Rectal smooth muscle tissue (tissue), 1 donor: ENCODE measurements at regions not wholly inside any gene's neighbourhood (a gene's known extent, or its start where the extent isn't known, plus 50 kb on each side); places are given as distances from the start of the nearest gene placed in this dataset.
"Not testable (repeated sequence)": the region's sequence is repeated elsewhere in the genome, so short reads cannot be mapped to it uniquely, and the experiment has no call there.

ENCODE experiments used
- H3K27ac ChIP-seq: one replicate; pipeline ENCODE4 v1.7.0; 2013; ENCODE audit warnings: low read depth, low read length, inconsistent platforms
- H3K27me3 ChIP-seq: one replicate; pipeline ENCODE4 v1.7.0; 2013; ENCODE audit warnings: low read length; ENCODE audit not compliant: control insufficient read depth, insufficient read depth
- H3K36me3 ChIP-seq: one replicate; pipeline ENCODE4 v1.7.0; 2013; ENCODE audit warnings: low read length; ENCODE audit not compliant: control insufficient read depth, insufficient read depth
- H3K4me1 ChIP-seq: one replicate; pipeline ENCODE4 v1.7.0; 2013; ENCODE audit warnings: low read length; ENCODE audit not compliant: control insufficient read depth, insufficient read depth
- H3K4me3 ChIP-seq: one replicate; pipeline ENCODE4 v1.7.0; 2013; ENCODE audit warnings: low read length
- H3K9ac ChIP-seq: one replicate; pipeline ENCODE4 v1.7.0; 2013; ENCODE audit warnings: low read length

DNA sequence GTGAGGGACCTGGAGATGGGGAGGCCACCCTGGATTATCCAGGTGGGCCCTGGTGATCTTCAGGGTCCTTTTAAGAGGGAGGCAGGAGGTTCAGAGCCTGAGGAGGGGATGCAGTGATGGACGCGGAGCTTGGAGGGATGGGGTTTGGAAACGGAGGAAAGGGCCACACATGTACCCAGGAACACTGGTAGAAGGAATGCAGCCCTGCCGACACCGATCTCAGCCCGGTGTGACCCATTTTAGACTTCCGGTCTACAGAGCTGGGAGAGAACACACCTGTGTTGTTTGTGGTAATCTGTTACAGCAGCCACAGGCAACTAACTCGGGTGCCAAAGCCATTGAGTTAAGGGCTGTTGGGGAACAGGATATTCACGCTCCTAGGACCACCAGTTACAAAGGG is 345.2 kb downstream of the CNTNAP3B start:
- not testable (repeated sequence) for H3K4me3 ChIP-seq, H3K27ac ChIP-seq, H3K4me1 ChIP-seq, H3K27me3 ChIP-seq, H3K9ac ChIP-seq, H3K36me3 ChIP-seq

- H3K27me3 ChIP-seq, H3K9ac ChIP-seq, H3K4me3 ChIP-seq, H3K27ac ChIP-seq, H3K4me1 ChIP-seq, H3K36me3 ChIP-seq: not testable (repeated sequence)
These were observed 346.0 kb downstream of the CNTNAP3B start for GRCh38 chr9:41783070-41783810.

GRCh38 chr9:41781899-41782298 is 347.3 kb downstream of the CNTNAP3B start:
- not testable (repeated sequence) for H3K36me3 ChIP-seq, H3K4me3 ChIP-seq, H3K9ac ChIP-seq, H3K27ac ChIP-seq, H3K4me1 ChIP-seq, H3K27me3 ChIP-seq

GRCh38 chr9:41779897-41780406 is 349.3 kb downstream of the CNTNAP3B start:
- not testable (repeated sequence) for H3K4me3 ChIP-seq, H3K4me1 ChIP-seq, H3K36me3 ChIP-seq, H3K27ac ChIP-seq, H3K9ac ChIP-seq, H3K27me3 ChIP-seq

DNA sequence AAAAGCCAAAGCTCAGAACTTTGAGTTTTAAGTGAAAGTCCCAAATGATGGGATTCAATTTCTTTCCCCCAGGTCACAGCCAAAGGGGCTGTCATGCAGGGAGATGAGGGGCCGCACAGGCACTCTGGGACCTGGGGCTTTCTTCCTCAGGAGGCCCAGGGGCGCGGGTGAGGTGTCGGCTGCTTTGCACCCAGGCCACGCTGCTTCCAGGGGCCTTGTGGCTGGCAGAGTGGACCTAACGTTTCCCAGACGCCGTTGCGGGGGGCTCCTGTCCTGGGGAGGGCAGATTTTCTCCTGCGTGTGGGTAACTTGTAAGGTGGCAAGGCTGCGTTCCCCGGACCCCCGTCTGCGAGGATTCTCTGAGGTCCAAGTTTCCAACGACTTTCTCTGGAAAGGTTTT is 350.0 kb downstream of the CNTNAP3B start:
- H3K27ac ChIP-seq, H3K36me3 ChIP-seq, H3K27me3 ChIP-seq: not testable (repeated sequence)

DNA sequence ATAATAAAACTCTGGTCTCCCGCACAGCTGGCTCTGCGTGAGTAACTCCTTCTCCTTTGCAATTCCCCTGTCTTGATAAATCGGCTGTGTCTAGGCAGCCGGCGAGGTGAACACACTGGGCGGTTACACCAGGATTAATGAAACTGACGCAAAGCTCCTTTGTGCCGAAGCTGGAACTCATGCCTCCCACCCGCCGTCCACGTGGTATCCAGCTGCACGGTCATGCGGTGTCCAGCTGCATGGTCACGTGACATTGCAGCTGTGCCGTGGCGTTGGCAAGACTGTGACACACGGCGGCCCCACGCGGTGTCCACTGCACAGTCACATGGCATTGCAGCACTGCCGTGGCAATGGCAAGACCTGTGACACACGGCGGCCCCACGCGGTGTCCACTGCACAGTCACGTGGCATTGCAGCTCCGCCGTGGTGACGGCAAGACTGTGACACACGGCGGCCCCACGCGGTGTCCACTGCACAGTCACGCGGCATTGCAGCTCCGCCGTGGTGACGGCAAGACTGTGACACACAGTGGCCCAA is 350.6 kb downstream of the CNTNAP3B start:
- not testable (repeated sequence) for H3K27me3 ChIP-seq, H3K4me1 ChIP-seq, H3K27ac ChIP-seq, H3K36me3 ChIP-seq, H3K9ac ChIP-seq, H3K4me3 ChIP-seq

More for the DNA sequence above, 350.0 kb downstream of the CNTNAP3B start:
- H3K4me1 ChIP-seq, H3K4me3 ChIP-seq, H3K9ac ChIP-seq: not testable (repeated sequence)

DNA sequence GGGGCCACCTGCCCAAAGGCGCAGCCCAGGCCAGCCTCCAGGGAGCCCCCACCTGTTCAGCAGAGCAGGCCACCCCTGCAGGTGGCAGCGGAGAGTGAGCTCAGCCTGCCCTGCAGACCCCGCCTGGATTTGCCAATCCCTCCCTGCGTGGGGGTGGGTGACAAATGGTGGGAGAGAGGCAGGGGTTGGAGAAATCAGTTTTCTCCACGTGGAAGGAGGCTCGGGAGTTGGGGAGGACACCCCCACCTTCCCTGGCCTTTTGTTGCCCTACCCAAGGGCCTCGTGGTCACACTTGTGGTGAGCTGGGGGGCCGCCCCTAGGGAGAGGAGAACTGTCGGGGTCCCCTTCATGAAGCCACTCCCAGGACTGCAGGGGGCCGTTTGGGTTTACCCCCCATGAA is 351.7 kb downstream of the CNTNAP3B start:
- H3K36me3 ChIP-seq, H3K4me3 ChIP-seq, H3K27me3 ChIP-seq, H3K9ac ChIP-seq, H3K4me1 ChIP-seq, H3K27ac ChIP-seq: not testable (repeated sequence)

DNA sequence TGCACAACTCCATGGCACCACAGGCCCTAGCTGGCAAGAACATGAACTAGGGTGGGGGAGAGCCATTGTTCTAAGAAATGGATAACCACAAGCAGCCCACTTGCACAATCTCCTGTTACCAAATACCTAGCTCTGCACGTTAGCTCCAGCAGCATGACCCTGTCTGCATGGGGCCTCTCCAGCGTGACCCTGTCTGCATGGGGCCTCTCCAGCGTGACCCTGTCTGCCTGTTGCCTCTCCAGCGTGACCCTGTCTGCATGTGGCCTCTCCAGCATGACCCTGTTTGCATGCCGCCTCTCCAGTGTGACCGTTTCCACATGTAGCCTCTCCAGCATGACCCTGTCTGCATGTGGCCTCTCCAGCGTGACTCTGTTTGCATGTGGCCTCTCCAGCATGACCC is 356.7 kb downstream of the CNTNAP3B start:
- not testable (repeated sequence) for H3K4me1 ChIP-seq, H3K27me3 ChIP-seq, H3K36me3 ChIP-seq, H3K9ac ChIP-seq, H3K4me3 ChIP-seq, H3K27ac ChIP-seq

DNA sequence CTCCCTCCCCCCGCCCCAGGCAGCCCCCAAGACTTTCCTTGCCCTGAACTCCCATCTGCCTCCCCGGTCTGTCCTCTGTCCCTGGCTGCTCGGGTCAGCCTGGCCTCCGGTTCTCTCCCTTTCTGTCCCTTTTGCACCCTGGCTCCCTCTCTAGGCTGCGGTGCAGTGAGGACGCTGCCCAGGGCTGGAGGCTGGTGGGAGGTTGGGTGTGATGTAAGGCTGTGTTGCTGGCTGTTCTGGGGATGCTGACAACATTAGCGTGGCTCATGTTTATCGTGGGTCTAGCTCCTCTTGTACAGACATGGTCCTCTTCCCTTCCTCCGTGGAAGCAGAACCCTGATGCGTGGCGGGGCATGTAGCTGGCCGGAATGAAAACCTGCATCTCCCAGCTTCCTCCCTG is 357.5 kb downstream of the CNTNAP3B start:
- not testable (repeated sequence) for H3K27ac ChIP-seq, H3K4me3 ChIP-seq, H3K27me3 ChIP-seq, H3K36me3 ChIP-seq, H3K4me1 ChIP-seq, H3K9ac ChIP-seq

DNA sequence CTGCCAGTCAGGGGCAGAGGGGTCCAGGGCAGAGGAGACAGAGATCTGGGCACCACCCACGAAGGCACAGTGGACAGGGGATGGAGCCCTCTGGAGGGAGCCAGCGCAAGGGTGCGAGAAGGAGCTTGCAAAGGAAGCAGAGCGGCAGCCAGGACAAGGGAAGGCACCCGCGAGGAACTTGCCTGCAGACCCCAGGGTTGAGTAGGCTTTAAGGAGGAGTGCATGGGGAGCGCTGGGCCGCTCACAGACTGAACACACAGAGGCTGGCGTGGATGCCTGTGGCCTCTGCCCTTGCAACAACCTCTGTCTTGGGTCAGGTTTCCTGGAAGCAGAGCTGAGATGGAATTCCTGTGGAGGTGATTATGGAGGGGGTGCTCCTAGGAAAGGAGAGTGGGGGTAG is 374.4 kb downstream of the CNTNAP3B start:
- H3K4me3 ChIP-seq, H3K36me3 ChIP-seq, H3K27ac ChIP-seq, H3K4me1 ChIP-seq, H3K9ac ChIP-seq, H3K27me3 ChIP-seq: not testable (repeated sequence)

DNA sequence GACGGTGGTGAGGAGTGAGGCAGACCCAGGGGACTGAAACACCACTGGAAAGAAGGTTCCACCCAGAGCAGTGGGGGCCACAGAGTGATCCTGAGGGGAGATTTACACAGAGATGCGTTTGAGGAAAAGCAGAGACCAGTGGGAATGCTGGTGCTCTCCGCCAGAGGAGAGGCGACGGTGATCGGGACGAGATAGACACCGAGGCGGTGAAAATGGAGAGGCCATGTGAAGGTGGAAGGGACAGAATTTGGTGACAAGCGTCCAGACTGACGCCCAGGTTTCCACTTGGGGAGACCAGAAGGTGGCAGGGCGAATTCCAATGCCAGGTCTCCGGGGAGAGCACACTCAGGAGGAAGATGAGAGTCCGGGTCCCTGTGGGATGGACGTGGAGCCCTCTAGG is 374.8 kb downstream of the CNTNAP3B start:
- not testable (repeated sequence) for H3K4me3 ChIP-seq, H3K27ac ChIP-seq, H3K36me3 ChIP-seq, H3K4me1 ChIP-seq, H3K9ac ChIP-seq, H3K27me3 ChIP-seq

- H3K27me3 ChIP-seq, H3K9ac ChIP-seq, H3K4me3 ChIP-seq, H3K27ac ChIP-seq, H3K4me1 ChIP-seq, H3K36me3 ChIP-seq: not testable (repeated sequence)
These were observed 387.3 kb downstream of the CNTNAP3B start for GRCh38 chr9:41741897-41742296.

GRCh38 chr9:41741173-41741572 is 388.1 kb downstream of the CNTNAP3B start:
- not testable (repeated sequence) for H3K36me3 ChIP-seq, H3K9ac ChIP-seq, H3K4me1 ChIP-seq, H3K27me3 ChIP-seq, H3K27ac ChIP-seq, H3K4me3 ChIP-seq
